ENCODE measurements at regions not wholly inside any gene's neighbourhood (a gene's known extent, or its start where the extent isn't known, plus 50 kb on each side); places are given as distances from the start of the nearest gene placed in this dataset.

DNA sequence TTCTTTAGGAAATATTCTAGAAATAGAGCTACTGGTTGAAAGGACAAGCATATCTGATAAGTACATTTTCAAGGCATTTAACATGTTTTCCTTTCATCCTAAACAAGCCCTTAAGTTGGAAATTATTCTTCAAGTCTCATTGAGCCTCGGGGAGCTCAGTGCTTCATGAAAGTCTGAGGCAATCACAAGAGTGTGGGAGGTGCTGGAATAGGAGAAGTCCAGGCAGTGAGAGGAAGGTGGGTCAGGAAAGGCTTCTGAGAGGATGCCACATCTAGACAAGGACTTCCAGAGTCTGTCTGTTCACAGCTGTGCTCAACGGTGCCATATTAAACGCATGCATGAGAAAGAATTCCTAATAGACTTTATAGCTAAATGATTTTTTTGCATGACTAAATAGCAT, 69.8 kb downstream of the CD83 start:
- ATAC-seq (ENCODE audit: low read depth) (no peak), DNase-seq (no peak)
- Mint-ChIP-seq H3K36me3 (ENCODE audit: low read depth) (peaks cover 29% of the 10 kb centered on the region), H3K4me1 (no peaks in the 10 kb centered on the region), H3K4me3 (no peak overlapping the region), H3K27ac (no peak overlapping the region), H3K27me3 (no peaks in the 10 kb centered on the region), H3K9me3 (no peaks in the 10 kb centered on the region)
- ChIA-PET CTCF (no interaction called here), POLR2A (no interaction called here)
- TF ChIP-seq CTCF (IDR thresholded peaks at IDR 0.05) = no peak
- intact Hi-C loops (cut with micrococcal nuclease) = no loop called here

DNA sequence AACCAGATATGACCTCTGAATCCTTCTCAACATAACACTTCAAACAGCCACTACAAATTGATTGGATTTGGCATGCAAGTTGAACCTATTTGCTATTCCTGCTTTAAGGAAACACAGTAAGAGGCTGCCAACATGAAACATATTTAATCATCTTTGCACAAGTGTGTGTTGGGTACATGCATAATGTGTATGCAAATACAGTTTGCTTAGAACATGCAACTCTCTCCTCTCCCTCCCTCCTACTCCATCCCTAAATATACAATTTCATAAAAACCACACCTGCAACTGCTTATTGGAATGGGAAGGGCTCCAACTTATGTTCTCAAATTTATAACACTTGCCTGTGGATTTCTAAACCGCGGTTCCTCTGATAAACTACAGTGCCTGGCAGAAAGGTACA, 71.5 kb downstream of the CD83 start:
- intact Hi-C loops (cut with micrococcal nuclease) = no loop called here
- CTCF ChIA-PET = no interaction called here
- POLR2A ChIA-PET = no interaction called here

DNA sequence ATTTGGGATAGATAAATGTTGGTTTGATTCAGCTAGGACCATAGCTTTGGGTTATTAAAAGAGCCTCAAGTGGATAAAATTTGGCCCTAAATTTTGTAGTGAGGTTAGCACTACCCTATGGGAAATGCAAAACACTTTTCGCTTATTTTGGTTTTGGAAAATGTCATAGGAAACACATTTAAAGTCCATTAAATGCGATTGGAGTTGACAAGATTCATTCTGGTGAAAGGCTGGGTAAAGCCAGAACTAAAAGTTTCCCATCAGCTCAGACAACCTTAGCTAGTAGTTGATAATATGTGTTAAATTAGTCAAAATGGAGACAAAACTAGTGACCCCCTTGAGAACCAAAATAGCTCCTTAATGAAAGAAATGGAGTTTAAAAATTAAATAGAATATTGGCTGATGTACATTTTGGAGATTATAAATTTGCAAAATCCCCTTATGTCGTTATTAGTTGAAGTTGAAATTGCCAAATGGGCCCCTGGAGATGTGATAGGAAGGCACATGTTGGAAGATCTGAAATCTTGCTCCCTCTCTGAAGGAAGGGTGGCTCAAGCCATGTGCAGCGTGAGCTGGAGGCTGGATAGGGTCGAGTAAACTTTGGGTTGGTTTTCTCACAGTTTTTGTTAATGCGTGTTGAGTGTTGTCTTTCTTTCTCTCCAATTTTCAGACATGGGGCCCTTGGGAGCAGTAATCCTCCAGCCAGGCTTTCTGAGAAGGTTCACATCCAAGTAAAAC, 72.8 kb downstream of the CD83 start:
- intact Hi-C loops (cut with micrococcal nuclease) = no loop called here

More for the DNA sequence above, 71.5 kb downstream of the CD83 start:
- TF ChIP-seq CTCF (IDR thresholded peaks at IDR 0.05) = no peak
- Mint-ChIP-seq H3K27me3 (no peaks in the 10 kb centered on the region), H3K36me3 (ENCODE audit: low read depth) (peaks cover 29% of the 10 kb centered on the region), H3K4me3 (no peak overlapping the region), H3K27ac (no peak overlapping the region), H3K4me1 (no peaks in the 10 kb centered on the region), H3K9me3 (no peaks in the 10 kb centered on the region)
- ATAC-seq (ENCODE audit: low read depth) (no peak), DNase-seq (no peak)

DNA sequence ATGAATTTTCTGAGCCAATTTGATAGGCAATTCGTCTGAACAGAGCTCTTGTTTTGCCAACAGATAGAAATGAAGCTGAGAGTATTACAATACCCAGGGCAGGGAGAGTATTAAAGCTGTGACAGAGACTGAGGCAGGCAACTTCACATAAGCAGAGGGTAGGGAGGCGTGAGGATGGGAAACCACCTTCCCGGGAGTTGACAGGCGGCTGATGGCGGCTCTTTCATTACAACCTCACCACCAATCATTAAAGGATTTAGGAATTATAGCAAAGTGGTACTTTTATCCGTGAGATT, 73.3 kb downstream of the CD83 start:
- intact Hi-C loops (cut with micrococcal nuclease) = no loop called here
- no peaks in the 10 kb centered on the region for H3K9me3 Mint-ChIP-seq
- ATAC-seq (ENCODE audit: low read depth) (no peak), DNase-seq (no peak)
- no peak overlapping the region for H3K27ac Mint-ChIP-seq
- no peaks in the 10 kb centered on the region for H3K4me1 Mint-ChIP-seq
- peaks cover 23% of the 10 kb centered on the region for H3K36me3 Mint-ChIP-seq (ENCODE audit: low read depth)
- POLR2A ChIA-PET = no interaction called here
- CTCF ChIA-PET = no interaction called here
- no peak for TF ChIP-seq CTCF (IDR thresholded peaks at IDR 0.05)
- no peaks in the 10 kb centered on the region for H3K27me3 Mint-ChIP-seq
- H3K4me3 Mint-ChIP-seq = no peak overlapping the region

More for the DNA sequence above, 72.8 kb downstream of the CD83 start:
- ATAC-seq (ENCODE audit: low read depth) = no peak
- H3K36me3 Mint-ChIP-seq (ENCODE audit: low read depth) = peaks cover 26% of the 10 kb centered on the region
- H3K27me3 Mint-ChIP-seq = no peaks in the 10 kb centered on the region
- no peaks in the 10 kb centered on the region for H3K9me3 Mint-ChIP-seq
- H3K27ac Mint-ChIP-seq = no peak overlapping the region
- DNase-seq = no peak
- TF ChIP-seq CTCF (IDR thresholded peaks at IDR 0.05) = no peak
- H3K4me3 Mint-ChIP-seq = no peak overlapping the region
- POLR2A ChIA-PET = no interaction called here
- H3K4me1 Mint-ChIP-seq = no peaks in the 10 kb centered on the region
- CTCF ChIA-PET = no interaction called here

- ATAC-seq (ENCODE audit: low read depth) = no peak
- no peak overlapping the region for H3K27ac Mint-ChIP-seq
- H3K4me3 Mint-ChIP-seq = no peak overlapping the region
- ChIA-PET CTCF (no interaction called here), POLR2A (no interaction called here)
- no peaks in the 10 kb centered on the region for H3K9me3 Mint-ChIP-seq
- intact Hi-C loops (cut with micrococcal nuclease) = no loop called here
- DNase-seq = no peak
- H3K4me1 Mint-ChIP-seq = no peaks in the 10 kb centered on the region
- no peak for TF ChIP-seq CTCF (IDR thresholded peaks at IDR 0.05)
- no peaks in the 10 kb centered on the region for H3K27me3 Mint-ChIP-seq
- H3K36me3 Mint-ChIP-seq (ENCODE audit: low read depth) = peaks cover 22% of the 10 kb centered on the region
Measured at GRCh38 chr6:14191761-14192160, 74.2 kb downstream of the CD83 start.

Measured in activated B cell treated with CpG ODN at 0.5 μM for 24 hours (primary cell).